A549 (cell line): ENCODE measurements at regions not wholly inside any gene's neighbourhood (a gene's known extent, or its start where the extent isn't known, plus 50 kb on each side); places are given as distances from the start of the nearest gene placed in this dataset.

Experiments
- CTCF ChIP-seq: fragments of >200 bp; sonication (Bioruptor Twin); formaldehyde crosslinking; IDR thresholded peaks from 3 replicates; pipeline ENCODE4 v1.5.1; 2016
- JUNB ChIP-seq: fragments of >200 bp; sonication (Bioruptor Twin); formaldehyde crosslinking; IDR thresholded peaks from 2 replicates; pipeline ENCODE4 v1.6.1; 2016
- RFX5 ChIP-seq: fragments of 450-650 bp; IDR thresholded peaks from 2 replicates; pipeline ENCODE4 v1.7.1; 2014; ENCODE audit warnings: antibody characterized with exemption, mild to moderate bottlenecking, moderate library complexity
- TF ChIP-seq, protein P1 (sequence below): fragments of 200-600 bp; sonication (generic); IDR thresholded peaks from 2 replicates; pipeline ENCODE4 v1.6.1; 2016; ENCODE audit warnings: antibody characterized with exemption, mild to moderate bottlenecking, moderate library complexity

DNA sequence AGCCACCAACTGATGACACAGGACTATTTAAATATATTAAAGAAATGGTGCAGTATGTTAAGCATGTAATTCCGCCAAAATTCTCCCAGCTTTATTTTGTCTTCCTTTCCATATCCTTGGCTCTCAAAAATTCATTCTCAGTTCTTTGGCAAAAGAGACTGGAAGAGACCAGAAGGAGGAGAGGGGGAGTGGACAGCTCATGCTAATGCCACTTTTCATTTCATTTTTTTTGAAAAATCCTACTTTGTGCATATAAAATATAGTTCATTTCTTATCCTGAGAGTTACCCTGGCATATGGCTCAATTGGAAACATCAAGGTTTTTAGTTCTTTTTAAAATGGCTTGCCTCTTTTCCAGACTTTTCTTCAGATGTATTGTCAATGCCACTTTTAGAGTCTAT is 128.5 kb upstream of the VRK2 start:
- no peak for TF ChIP-seq RFX5
- TF ChIP-seq CTCF: no peak
- TF ChIP-seq, protein P1, sequence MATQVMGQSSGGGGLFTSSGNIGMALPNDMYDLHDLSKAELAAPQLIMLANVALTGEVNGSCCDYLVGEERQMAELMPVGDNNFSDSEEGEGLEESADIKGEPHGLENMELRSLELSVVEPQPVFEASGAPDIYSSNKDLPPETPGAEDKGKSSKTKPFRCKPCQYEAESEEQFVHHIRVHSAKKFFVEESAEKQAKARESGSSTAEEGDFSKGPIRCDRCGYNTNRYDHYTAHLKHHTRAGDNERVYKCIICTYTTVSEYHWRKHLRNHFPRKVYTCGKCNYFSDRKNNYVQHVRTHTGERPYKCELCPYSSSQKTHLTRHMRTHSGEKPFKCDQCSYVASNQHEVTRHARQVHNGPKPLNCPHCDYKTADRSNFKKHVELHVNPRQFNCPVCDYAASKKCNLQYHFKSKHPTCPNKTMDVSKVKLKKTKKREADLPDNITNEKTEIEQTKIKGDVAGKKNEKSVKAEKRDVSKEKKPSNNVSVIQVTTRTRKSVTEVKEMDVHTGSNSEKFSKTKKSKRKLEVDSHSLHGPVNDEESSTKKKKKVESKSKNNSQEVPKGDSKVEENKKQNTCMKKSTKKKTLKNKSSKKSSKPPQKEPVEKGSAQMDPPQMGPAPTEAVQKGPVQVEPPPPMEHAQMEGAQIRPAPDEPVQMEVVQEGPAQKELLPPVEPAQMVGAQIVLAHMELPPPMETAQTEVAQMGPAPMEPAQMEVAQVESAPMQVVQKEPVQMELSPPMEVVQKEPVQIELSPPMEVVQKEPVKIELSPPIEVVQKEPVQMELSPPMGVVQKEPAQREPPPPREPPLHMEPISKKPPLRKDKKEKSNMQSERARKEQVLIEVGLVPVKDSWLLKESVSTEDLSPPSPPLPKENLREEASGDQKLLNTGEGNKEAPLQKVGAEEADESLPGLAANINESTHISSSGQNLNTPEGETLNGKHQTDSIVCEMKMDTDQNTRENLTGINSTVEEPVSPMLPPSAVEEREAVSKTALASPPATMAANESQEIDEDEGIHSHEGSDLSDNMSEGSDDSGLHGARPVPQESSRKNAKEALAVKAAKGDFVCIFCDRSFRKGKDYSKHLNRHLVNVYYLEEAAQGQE: no peak
- no peak for TF ChIP-seq JUNB
